NCI-H510A (cell line): ENCODE measurements at regions not wholly inside any gene's neighbourhood (a gene's known extent, or its start where the extent isn't known, plus 50 kb on each side); places are given as distances from the start of the nearest gene placed in this dataset.

Experiments
- DNase-seq: peaks from one replicate; lab custom pipeline; 2025; lab: John Stamatoyannopoulos, UW

DNA sequence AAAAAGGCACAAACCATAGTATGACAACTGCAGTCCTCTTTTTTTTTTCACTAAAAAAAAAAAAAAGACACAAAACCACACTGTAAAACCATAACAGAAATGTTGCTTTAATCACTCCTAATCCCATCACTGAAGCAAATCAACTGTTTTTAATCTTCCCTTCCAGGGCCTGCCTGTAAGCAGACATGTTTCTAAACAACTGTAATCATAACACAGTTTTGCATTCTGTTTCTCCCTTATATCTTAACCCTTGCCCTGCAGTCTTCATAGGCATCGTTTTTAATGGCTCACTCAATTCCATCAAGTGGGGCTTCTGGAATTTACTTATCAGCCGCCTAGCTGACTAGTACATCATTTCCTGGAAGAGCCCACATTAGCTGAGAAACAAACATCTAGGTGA lies 111.0 kb upstream of the SLC25A48 start:
- DNase-seq: no peak

GRCh38 chr5:135721548-135722090 lies 112.8 kb upstream of the SLC25A48 start:
- DNase-seq: no peak

GRCh38 chr5:135720191-135720590 lies 114.3 kb upstream of the SLC25A48 start:
- no peak for DNase-seq

GRCh38 chr5:135719428-135720063 lies 114.9 kb upstream of the SLC25A48 start:
- DNase-seq: no peak

DNA sequence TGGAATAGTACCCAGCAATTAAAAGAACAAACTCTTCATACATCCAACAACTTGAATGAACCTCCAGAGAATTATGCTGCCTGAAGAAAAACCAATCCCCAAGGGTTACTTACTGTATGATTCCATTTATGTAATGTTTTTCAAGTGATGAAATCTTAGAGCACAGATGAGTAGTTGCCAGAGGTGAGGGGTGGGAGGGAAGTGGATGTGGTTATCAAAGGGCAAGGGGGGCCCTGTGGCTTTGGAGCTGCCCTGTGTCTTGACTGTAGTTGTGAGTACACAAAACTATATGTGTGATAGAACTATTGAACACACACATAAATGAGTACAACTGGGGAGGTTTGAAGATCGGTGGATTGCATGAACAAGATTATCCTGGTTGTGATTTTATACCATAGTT lies 115.8 kb upstream of the SLC25A48 start:
- DNase-seq: no peak

- DNase-seq: no peak
Measured at GRCh38 chr5:135718151-135718550, 116.3 kb upstream of the SLC25A48 start.

DNA sequence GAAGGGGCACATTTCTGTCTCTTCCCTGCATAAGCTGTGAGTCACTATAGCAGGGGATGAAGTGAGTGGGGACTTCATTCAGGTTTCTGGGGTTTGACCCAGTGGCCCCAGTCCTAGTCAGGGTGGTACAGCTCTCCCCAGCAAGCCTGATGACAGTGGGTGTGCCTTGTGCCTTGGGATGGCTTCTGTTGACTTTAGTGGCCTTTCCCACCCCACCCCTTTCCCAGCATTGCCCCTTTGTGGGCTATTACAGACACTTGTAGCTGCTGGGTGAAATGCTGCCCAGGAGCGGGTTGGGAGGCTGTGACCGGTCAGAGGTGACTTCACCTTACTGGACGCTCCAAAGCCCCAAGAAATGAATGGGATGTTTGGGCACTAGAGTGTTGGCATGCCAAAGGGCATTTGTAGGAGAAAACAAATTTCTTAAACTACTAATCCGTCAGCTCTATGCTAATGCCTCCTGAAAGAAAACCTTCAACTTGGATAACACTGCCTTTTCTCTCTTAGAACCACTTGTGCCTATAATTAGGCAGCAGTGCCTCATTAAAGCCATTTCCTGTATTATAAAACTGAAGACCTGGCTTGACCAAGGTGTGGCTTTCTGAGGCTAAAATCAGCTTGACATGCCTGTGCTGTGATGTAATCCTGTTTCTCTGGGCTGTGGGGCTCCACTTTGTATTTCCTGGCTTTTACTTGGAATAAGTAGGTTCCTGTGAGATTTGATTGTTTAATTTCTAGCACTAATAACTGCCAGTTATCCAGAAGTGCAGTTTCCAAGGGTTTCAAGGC lies 119.0 kb upstream of the SLC25A48 start:
- no peak for DNase-seq

GRCh38 chr5:135714126-135714894 lies 120.2 kb upstream of the SLC25A48 start:
- no peak for DNase-seq

DNA sequence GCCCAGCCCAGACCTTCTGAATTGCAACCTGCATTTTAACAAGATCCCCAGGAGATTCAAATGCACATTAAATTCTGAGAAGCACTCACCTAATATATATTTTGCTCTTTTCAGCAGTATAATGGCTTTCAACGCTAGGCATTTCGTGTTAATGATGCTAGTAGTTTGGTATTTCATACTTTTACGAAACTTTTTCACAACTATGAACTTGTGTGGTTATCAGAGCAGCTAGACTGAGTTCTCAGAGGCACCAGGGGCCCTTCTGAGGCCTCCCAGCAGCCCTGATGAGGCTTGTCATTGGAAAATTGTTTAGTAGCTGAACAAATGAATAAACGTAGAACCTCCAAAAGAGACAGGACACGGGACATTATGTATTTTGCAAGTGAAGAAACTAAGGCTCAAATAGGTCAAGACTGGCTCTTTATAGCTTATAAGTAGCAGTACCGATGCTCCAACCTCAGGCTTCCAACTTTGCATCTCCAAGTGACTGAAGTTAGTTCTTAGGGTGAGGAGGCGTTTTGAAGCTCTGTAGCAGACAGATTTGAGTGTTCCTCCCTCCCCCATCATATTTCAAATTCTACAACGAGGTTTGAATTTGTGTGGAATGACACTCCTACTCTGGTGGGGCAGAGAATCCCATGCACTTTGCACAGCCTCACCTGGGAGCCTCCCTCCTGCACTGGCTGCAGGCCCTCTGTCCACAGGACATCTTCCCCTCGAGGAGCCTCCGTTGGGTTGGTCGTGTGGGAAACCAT lies 121.1 kb upstream of the SLC25A48 start:
- no peak for DNase-seq

DNA sequence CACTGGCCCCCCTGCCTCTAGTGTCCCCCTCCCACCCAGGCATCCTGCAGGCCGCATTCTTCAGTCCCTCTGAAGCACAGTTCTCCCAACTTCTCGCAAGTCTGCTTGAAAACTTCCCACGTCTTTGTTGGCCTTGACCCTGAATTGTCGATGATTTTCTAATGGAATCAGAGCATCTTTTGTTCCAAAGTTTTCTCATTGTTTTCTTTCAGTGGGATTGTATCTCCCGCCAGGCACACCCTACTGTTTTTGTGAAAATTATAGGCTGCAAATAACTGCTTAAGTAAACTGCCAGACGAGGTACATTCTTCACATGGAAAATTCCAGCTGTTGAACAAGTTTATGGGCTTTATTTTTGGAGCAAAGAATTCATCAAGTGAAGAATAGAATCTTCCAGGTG lies 122.6 kb upstream of the SLC25A48 start:
- DNase-seq: no peak

- peak; percentile 40 for DNase-seq
Measured at GRCh38 chr5:135710045-135710675, 124.3 kb upstream of the SLC25A48 start.

- DNase-seq: no peak
Measured at GRCh38 chr5:135709208-135709575, 125.3 kb upstream of the SLC25A48 start.

- DNase-seq: no peak
Measured at GRCh38 chr5:135708481-135709207, 125.8 kb upstream of the SLC25A48 start.

DNA sequence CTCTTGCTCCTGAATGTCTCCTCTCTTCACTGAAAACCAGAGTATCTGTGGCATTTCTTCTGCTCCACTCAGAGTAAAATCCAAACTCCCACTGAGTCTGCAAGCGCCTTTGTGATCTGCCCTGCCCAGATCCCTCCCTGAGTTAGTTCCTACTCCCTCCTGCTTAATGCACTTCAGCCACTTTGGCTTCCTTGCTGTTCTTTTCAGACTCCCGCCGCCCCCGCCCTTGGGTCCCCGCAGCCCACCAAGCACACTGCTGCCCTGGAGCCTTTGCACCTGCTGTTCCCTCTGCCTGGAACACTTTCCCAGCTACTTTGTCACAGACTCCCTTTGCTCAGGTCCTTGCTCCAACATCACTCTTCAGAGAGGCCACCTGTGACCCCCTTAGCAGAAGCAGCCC lies 127.2 kb upstream of the SLC25A48 start:
- DNase-seq: no peak

DNA sequence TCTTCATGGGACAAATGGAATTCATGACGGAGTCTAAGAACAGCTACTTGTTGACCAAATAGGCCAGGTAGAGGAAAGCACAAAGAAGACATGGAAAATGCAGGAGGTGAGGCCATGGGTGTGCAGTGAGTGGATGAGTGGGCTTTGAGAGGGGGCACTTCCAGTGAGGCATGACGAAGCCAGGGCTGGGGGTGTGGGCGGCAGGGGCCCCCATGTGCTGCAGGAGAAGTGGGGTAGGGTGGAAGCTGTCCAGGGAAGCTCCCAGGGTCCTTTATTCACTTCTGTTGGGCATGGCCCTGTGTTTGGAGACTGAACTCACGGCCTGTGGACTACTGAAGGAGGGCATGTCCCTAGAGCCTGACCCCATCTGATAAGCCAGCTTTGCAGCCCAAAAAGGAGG lies 127.6 kb upstream of the SLC25A48 start:
- no peak for DNase-seq

GRCh38 chr5:135706474-135706873 lies 127.7 kb upstream of the CXCL14 start:
- DNase-seq: no peak

DNA sequence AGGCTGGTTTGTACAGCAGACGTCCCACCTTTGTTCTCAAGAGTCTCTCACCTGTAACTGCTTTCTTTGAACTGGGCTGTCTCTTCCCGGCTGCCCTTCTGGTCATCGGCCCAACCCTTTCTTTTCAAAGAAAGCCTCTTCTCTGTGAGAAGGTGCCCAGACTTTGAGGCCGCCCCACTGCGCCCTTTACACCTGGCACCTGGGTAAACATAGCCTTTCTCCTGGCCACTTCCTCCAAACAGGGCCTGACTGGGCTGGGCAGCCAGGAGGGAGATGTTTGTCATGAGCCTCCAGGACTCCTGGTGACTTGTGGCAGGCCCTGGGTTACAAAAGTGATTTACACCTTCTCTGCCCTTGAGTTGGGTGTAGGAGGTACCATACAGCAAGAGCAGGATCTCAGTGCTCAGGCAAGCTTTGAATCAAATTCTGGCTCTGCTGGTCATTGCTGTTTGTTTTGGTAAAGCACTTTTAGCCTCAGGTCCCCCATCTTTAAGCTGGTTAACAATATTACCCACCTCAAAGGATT lies 127.2 kb upstream of the CXCL14 start:
- no peak for DNase-seq

GRCh38 chr5:135705141-135705631 lies 126.4 kb upstream of the CXCL14 start:
- peak; percentile 41 for DNase-seq

DNA sequence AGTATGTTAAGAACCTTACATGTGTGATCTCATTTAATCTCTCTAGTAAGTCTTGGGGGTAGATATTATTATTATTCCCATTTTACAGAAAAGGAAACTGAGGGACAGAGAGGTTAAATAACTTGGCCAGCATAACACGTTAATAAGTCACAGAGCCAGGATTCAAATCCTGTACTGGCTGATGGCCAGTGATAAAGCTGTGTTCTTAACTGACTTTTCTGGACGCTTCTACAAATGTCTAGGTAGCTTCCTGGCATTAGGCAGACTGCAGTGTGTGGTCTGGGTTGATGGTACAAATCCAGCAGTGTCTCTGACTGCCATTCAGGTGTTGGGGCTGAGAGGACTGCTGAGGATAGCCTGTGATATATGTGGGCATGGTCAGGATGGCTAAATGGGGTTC lies 125.8 kb upstream of the CXCL14 start:
- DNase-seq: no peak

- DNase-seq: no peak
Measured at GRCh38 chr5:135703016-135703550, 124.3 kb upstream of the CXCL14 start.
